Activated CD4-positive, alpha-beta T cell treated with anti-CD3 and anti-CD28 coated beads, Interleukin-2, amount 10 ng/mL, durations not matched to agents 7 days and 5 days (primary cell): ENCODE measurements at regions not wholly inside any gene's neighbourhood (a gene's known extent, or its start where the extent isn't known, plus 50 kb on each side); places are given as distances from the start of the nearest gene placed in this dataset.

Source experiments
- CTCF ChIA-PET: fragments of 350-600 bp; sonication (Branson Sonifier 250); formaldehyde crosslinking; loops from one replicate; lab custom pipeline; 2021; ENCODE audit warnings: antibody characterized with exemption; lab: Charles Lee
- POLR2A ChIA-PET: fragments of 350-600 bp; sonication (Branson Sonifier 250); formaldehyde crosslinking; loops from one replicate; lab custom pipeline; 2021; ENCODE audit warnings: antibody characterized with exemption; lab: Charles Lee
- DNase-seq: peaks from one replicate; pipeline ENCODE4 v3.0.0-alpha.2; 2020
- H3K27ac Mint-ChIP-seq: one replicate; pipeline ENCODE4 v1.8.0; 2021; ENCODE audit warnings: mild to moderate bottlenecking, moderate library complexity, mixed read lengths
- H3K27me3 Mint-ChIP-seq: one replicate; pipeline ENCODE4 v1.8.0; 2021; ENCODE audit warnings: mixed read lengths
- H3K36me3 Mint-ChIP-seq: one replicate; pipeline ENCODE4 v1.8.0; 2021; ENCODE audit warnings: low read depth, mixed read lengths
- H3K4me1 Mint-ChIP-seq: one replicate; pipeline ENCODE4 v1.8.0; 2021; ENCODE audit warnings: mixed read lengths
- H3K4me3 Mint-ChIP-seq: one replicate; pipeline ENCODE4 v1.8.0; 2021; ENCODE audit warnings: mild to moderate bottlenecking, moderate library complexity, mixed read lengths
- H3K9me3 Mint-ChIP-seq: one replicate; pipeline ENCODE4 v1.8.0; 2021; ENCODE audit warnings: mixed read lengths

DNA sequence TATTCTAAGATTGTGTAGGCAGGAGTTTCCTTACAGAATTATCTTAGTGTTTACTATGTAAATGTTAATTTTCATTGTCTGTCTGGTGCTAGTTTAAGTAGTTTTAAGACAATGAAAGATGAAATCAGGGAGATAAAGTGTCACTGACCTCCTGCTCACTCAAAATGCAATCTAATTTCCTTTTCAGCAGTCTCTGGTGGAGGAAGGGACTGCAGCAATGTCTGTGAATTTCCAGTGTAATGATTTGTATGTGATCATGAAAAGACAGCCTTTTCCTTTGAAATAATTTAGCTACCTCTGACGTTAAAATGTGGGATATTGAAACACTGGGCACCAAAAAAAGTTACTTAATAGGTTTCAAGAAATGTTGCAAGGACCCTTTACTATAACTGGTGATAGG is 779.7 kb upstream of the FLRT2 start:
- DNase-seq = no peak
- no peaks in the 10 kb centered on the region for H3K36me3 Mint-ChIP-seq
- H3K9me3 Mint-ChIP-seq = peaks cover 5% of the 10 kb centered on the region
- CTCF ChIA-PET = no interaction called here
- POLR2A ChIA-PET = no interaction called here
- H3K4me1 Mint-ChIP-seq = no peaks in the 10 kb centered on the region
- H3K27ac Mint-ChIP-seq = no peak overlapping the region
- H3K4me3 Mint-ChIP-seq = no peak overlapping the region
- H3K27me3 Mint-ChIP-seq = no peaks in the 10 kb centered on the region

DNA sequence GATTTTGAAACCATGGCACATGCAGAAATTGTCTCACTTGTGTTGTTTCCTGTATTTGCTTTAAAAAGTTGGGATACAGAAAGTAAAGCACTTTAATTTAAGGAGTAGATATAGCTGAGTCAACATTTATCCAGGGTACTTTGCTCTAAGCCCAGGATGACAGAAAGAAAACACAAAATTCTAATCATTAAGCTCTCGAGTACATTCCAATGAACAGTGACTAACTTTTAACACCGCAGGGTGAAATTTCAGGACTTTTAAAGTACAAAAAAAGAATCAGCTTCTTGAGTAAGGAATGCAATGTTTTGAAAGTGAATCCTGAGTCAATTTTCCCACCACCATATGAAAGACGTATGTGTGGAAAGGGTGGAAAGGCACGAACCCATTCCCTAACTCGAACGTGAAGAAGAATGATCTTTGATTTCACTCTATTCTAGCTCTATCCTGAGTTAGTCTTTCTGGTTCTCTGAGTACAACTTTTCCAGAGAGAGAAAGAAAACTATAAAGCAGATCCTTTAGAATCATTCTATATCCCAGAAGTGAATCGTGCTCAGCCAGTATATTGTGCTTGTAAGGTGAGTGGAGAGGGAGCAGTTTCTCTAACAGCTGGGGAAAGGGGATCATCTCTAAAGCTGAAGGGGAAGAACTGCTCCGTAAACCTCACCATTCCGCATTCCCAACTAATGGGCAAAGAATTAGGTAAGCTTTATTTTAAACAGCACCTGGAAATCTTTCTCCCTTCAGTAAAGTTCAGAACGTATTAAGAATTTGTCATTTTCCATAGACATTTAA is 779.0 kb upstream of the FLRT2 start:
- Mint-ChIP-seq H3K4me1 (no peaks in the 10 kb centered on the region), H3K27ac (no peak overlapping the region), H3K4me3 (no peak overlapping the region), H3K36me3 (no peaks in the 10 kb centered on the region), H3K9me3 (peaks cover 7% of the 10 kb centered on the region), H3K27me3 (no peaks in the 10 kb centered on the region)
- CTCF ChIA-PET = no interaction called here
- DNase-seq = no peak
- POLR2A ChIA-PET = no interaction called here

DNA sequence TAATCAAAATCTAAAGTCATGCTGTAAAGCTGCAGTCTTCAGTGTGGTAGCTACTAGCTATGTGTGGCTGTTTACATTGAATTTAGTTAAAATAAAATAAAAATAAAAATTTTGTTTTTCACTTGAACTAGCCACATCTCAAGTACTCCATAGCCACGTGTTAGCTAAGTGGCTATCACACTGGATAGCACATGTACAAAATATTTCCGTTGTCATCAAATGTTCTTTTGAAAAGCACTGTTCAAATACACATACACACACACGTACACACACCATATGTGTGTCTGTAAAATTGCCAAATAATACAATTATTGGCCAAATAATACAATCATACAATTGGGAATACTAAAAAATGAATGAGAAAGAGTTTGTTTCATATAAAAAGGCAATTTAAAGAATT is 778.2 kb upstream of the FLRT2 start:
- CTCF ChIA-PET = no interaction called here
- Mint-ChIP-seq H3K27ac (no peak overlapping the region), H3K9me3 (peaks cover 7% of the 10 kb centered on the region), H3K4me1 (no peaks in the 10 kb centered on the region), H3K36me3 (no peaks in the 10 kb centered on the region), H3K4me3 (no peak overlapping the region), H3K27me3 (no peaks in the 10 kb centered on the region)
- POLR2A ChIA-PET = no interaction called here
- no peak for DNase-seq

DNA sequence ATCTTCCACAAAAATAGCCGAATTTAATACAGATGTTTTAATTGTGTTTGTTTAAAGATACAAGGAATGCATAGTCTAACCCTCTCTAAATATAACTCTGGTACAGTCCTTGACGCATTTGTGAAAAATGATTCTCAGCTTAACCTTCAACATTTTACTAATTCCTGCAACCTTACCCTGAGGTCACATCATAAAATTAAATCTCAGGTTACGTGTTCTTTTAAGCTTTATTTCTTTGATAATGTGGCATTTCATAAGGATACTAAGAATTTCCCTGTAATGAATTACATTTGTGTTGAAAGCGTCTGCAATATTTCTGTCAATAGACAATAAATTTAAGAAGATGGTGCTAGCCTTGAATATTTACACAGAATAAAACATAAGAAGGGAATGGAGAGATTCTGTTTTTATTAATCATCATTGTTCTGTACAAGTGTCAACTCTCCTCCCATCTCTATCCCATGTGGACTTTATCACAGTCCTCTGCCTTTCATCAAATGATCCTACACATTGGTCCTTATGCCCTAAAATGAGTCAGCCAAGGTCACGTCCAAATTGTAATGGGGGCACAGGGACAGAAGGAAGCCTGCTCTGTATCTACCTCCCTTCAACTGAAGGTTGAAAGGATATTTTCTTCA is 769.3 kb upstream of the FLRT2 start:
- no peaks in the 10 kb centered on the region for H3K36me3 Mint-ChIP-seq
- no peak for DNase-seq
- no peaks in the 10 kb centered on the region for H3K27me3 Mint-ChIP-seq
- H3K4me3 Mint-ChIP-seq = no peak overlapping the region
- H3K4me1 Mint-ChIP-seq = no peaks in the 10 kb centered on the region
- no peak overlapping the region for H3K27ac Mint-ChIP-seq
- POLR2A ChIA-PET = no interaction called here
- CTCF ChIA-PET = no interaction called here
- peaks cover 10% of the 10 kb centered on the region for H3K9me3 Mint-ChIP-seq

DNA sequence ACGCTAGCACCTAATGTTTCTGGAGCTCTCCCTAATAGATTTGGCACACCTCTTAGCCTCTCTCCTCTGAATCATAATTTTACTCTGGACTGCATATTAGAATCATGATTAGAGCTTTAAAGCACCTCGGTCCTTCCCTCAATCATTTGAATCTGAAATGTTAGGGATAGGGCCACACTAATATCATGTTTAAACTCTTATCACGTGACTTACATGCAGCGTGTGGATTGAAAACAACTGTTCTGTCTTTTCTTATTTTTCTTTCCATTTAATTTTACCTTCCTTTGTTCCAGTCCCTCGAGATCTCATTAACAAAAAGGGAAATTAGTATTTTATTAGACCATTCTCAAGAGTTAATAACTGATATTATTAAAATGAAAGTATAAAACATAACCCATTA is 762.5 kb upstream of the FLRT2 start:
- ChIA-PET POLR2A (no interaction called here), CTCF (no interaction called here)
- H3K4me1 Mint-ChIP-seq = no peaks in the 10 kb centered on the region
- H3K27me3 Mint-ChIP-seq = no peaks in the 10 kb centered on the region
- peaks cover 18% of the 10 kb centered on the region for H3K9me3 Mint-ChIP-seq
- no peak overlapping the region for H3K27ac Mint-ChIP-seq
- DNase-seq = no peak
- no peaks in the 10 kb centered on the region for H3K36me3 Mint-ChIP-seq
- no peak overlapping the region for H3K4me3 Mint-ChIP-seq

DNA sequence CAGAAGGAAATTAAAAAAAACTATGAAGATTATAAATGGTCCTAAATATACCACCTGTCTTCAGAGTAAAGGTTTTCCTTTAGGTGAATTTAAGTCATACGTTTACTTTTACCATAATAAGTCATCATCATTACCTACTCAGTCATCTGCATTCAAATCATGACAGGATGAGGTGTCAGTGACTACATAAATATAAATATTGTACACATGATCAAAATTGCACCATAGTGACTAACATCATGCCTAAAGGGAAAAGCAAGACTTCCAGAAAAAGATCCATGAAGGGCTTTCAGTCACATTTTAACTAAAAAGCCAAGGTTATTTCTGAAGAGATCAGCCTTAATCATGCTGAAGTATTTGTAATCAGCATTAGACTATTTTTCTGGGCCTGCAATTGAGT is 759.9 kb upstream of the FLRT2 start:
- H3K27ac Mint-ChIP-seq = no peak overlapping the region
- POLR2A ChIA-PET = no interaction called here
- H3K36me3 Mint-ChIP-seq = no peaks in the 10 kb centered on the region
- DNase-seq = no peak
- no peaks in the 10 kb centered on the region for H3K27me3 Mint-ChIP-seq
- peaks cover 15% of the 10 kb centered on the region for H3K9me3 Mint-ChIP-seq
- no peak overlapping the region for H3K4me3 Mint-ChIP-seq
- H3K4me1 Mint-ChIP-seq = no peaks in the 10 kb centered on the region
- CTCF ChIA-PET = no interaction called here

DNA sequence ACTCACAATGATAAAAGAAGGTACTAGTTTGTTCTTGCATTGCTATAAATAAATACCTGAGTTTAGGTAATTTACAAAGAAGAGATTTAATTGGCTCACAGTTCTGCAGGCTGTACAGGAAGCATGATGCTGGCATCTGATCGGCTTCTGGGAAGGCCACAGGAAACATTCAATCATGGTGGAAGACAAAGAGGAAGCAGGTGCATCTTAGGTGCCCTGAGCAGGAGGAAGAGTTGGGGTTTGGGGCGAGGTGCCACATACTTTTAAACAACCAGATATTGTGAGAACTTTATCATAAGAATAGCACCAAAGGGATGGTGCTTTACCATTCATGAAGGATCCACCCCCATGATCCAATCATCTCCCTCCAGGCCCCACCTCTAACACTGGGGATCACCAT is 752.6 kb upstream of the FLRT2 start:
- no peak overlapping the region for H3K4me3 Mint-ChIP-seq
- no peak overlapping the region for H3K27ac Mint-ChIP-seq
- POLR2A ChIA-PET = no interaction called here
- H3K9me3 Mint-ChIP-seq = peaks cover 6% of the 10 kb centered on the region
- H3K4me1 Mint-ChIP-seq = no peaks in the 10 kb centered on the region
- CTCF ChIA-PET = no interaction called here
- DNase-seq = no peak
- H3K36me3 Mint-ChIP-seq = no peaks in the 10 kb centered on the region
- H3K27me3 Mint-ChIP-seq = no peaks in the 10 kb centered on the region

DNA sequence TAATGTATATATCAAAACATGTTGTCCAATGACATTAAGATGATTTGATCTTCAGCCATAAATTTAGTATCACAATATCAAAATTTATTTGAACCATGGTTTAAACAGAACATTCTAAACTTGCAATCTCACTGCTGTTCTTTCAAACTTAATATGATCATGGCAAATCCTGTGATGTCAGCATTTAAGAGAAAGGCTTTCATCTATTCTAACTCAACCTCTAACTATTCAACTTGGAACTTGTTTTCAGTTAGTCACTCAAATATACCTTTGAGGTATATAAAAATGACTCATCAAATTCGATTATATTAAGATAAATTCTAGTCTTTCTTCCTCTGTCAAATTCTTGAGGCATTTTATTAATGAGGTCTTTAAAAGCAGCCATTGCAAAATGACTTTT is 747.0 kb upstream of the FLRT2 start:
- H3K27me3 Mint-ChIP-seq = no peaks in the 10 kb centered on the region
- H3K27ac Mint-ChIP-seq = no peak overlapping the region
- no peak for DNase-seq
- CTCF ChIA-PET = no interaction called here
- no peaks in the 10 kb centered on the region for H3K36me3 Mint-ChIP-seq
- POLR2A ChIA-PET = no interaction called here
- H3K4me3 Mint-ChIP-seq = no peak overlapping the region
- peaks cover 9% of the 10 kb centered on the region for H3K9me3 Mint-ChIP-seq
- no peaks in the 10 kb centered on the region for H3K4me1 Mint-ChIP-seq

DNA sequence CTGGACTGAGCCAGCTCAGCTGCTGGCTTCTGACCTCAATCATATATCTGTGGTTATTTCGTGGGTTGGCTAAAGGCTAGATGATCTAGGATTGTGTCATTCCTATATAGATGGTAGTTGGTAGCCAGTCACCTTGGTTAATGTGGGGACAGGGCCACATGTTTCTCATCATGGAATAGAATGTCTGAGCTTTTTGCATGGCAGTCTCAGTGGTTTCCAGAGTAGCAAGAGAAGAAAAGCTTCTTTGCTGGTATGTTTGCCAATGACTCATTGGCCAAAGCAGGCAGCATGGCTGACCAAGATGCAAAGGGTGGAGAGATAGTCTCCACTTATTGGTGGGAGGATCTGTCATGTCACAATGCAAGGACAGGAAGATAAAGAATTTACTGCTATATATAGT is 746.4 kb upstream of the FLRT2 start:
- H3K9me3 Mint-ChIP-seq = peaks cover 9% of the 10 kb centered on the region
- no peak overlapping the region for H3K4me3 Mint-ChIP-seq
- ChIA-PET CTCF (no interaction called here), POLR2A (no interaction called here)
- DNase-seq = no peak
- H3K36me3 Mint-ChIP-seq = no peaks in the 10 kb centered on the region
- H3K4me1 Mint-ChIP-seq = no peaks in the 10 kb centered on the region
- H3K27me3 Mint-ChIP-seq = no peaks in the 10 kb centered on the region
- H3K27ac Mint-ChIP-seq = no peak overlapping the region

DNA sequence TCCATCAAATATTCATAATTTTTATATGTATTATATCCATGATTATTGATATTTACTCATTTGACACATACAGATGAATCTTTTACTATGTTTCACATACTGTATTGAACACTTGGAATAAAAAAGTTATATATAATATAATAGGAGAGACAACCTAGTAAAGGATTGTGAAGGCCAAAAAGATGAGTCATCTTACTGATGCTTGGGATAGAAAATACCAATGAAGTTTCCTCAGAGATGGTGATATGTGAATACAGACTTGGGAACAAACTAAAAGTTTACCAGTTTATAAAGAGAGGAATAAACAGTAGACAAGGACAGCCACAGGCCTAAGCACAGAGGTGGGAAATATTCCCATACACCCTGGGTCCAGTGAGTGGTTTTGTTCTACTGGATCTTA is 743.9 kb upstream of the FLRT2 start:
- Mint-ChIP-seq H3K27me3 (no peaks in the 10 kb centered on the region), H3K4me3 (no peak overlapping the region), H3K27ac (no peak overlapping the region), H3K9me3 (peaks cover 9% of the 10 kb centered on the region), H3K4me1 (no peaks in the 10 kb centered on the region), H3K36me3 (no peaks in the 10 kb centered on the region)
- POLR2A ChIA-PET = no interaction called here
- no peak for DNase-seq
- CTCF ChIA-PET = no interaction called here

DNA sequence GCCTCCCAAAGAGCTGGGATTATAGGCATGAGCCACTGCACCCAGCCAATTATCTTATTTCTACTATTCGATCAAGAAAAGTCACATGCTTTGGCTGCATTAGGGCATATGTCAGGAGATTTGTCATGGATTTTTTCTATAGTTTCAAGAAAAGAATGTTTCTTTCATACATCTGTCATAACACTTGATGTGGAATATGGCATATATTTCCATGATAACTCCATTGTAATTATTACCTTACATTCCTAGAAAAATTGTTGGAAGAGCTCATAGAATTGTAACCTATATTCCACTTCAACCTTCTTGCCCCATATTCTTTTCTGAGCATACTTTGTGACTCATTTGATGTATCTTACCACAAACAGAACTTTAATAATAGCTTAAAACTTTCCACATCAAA is 740.9 kb upstream of the FLRT2 start:
- Mint-ChIP-seq H3K9me3 (peaks cover 10% of the 10 kb centered on the region), H3K27ac (no peak overlapping the region), H3K4me3 (no peak overlapping the region), H3K27me3 (no peaks in the 10 kb centered on the region), H3K4me1 (no peaks in the 10 kb centered on the region), H3K36me3 (no peaks in the 10 kb centered on the region)
- DNase-seq = no peak
- ChIA-PET POLR2A (no interaction called here), CTCF (no interaction called here)

DNA sequence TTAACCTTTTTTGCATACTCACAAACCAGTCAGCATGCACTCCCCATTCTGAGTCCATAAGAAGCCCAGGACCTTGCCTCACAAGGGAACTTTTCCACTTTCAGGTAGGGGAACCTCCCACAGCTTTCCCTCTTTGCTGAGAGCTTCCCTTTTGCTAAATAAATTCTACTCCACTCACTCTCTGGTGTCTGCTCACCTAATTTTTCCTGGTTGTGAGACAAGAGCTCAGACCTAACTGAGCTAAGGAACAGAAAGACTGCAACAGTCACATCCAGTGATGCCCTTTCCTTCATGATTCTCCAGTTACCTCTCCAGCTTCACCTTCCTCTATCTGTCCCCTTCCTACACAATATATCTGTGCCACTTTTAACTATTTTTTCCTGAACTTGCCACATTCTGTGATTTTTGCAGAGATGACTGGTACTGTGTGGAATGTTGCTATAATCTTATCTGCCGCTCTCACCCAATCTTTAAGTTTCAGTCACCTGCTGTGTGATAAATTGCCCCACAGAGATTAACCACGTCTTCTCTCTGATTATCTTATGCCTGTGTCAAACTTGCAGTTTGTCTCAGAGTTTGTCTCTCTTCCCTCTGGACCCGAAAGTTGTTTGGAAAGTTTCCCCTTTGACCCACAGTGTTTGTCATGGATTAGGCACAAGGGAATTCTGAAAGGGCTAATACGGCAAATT is 737.1 kb upstream of the FLRT2 start:
- POLR2A ChIA-PET = no interaction called here
- Mint-ChIP-seq H3K4me3 (no peak overlapping the region), H3K27me3 (no peaks in the 10 kb centered on the region), H3K27ac (no peak overlapping the region), H3K9me3 (peaks cover 16% of the 10 kb centered on the region), H3K36me3 (no peaks in the 10 kb centered on the region), H3K4me1 (no peaks in the 10 kb centered on the region)
- CTCF ChIA-PET = no interaction called here
- DNase-seq = no peak

DNA sequence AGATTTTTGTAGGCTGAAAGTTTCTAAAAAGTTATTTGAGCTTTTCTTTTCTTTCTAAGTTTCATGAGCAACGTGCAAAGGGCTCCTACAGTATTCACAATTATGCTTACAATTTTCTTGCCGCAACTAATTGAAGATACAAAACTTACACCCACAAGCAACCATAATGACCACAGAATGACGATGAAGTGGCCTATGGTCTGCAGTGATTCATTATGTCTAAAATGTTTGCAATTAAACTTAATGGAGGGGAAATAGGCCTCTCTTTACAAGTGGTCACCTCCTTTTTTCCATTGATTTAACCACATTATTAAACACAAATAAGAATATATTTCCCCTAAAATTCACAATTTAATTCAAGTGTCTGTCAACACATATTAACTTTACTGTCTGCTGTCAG is 732.6 kb upstream of the FLRT2 start:
- H3K9me3 Mint-ChIP-seq = peaks cover 10% of the 10 kb centered on the region

More for the DNA sequence above, 732.6 kb upstream of the FLRT2 start:
- Mint-ChIP-seq H3K27ac (no peak overlapping the region), H3K4me1 (no peaks in the 10 kb centered on the region), H3K4me3 (no peak overlapping the region), H3K36me3 (no peaks in the 10 kb centered on the region), H3K27me3 (no peaks in the 10 kb centered on the region)
- POLR2A ChIA-PET = no interaction called here
- DNase-seq = no peak
- CTCF ChIA-PET = no interaction called here
